Anterior cingulate cortex (tissue), 58 donors: ENCODE measurements at regions not wholly inside any gene's neighbourhood (a gene's known extent, or its start where the extent isn't known, plus 50 kb on each side); places are given as distances from the start of the nearest gene placed in this dataset.
"Not testable (repeated sequence)": the region's sequence is repeated elsewhere in the genome, so short reads cannot be mapped to it uniquely, and the experiment has no call there.

Experiments used
- DNase-seq, 58 donors: peaks; one replicate each; lab custom pipeline; 2025; lab: John Stamatoyannopoulos, UW

- DNase-seq: peak in 1 of 58 donors; percentile 19
These were observed 85.3 kb upstream of the ADRB2 start for GRCh38 chr5:148740966-148741742.

- DNase-seq: not testable (repeated sequence)
These were observed 84.6 kb upstream of the ADRB2 start for GRCh38 chr5:148741766-148742165.

GRCh38 chr5:148744380-148744779 is 82.0 kb upstream of the ADRB2 start:
- DNase-seq: not testable (repeated sequence)

- DNase-seq: no peak
These were observed 79.4 kb upstream of the ADRB2 start for GRCh38 chr5:148746826-148747535.

GRCh38 chr5:148747536-148747906 is 78.9 kb upstream of the ADRB2 start:
- DNase-seq: no peak

GRCh38 chr5:148748702-148749392 is 77.6 kb upstream of the ADRB2 start:
- DNase-seq: no peak

GRCh38 chr5:148750614-148751013 is 75.8 kb upstream of the ADRB2 start:
- no peak for DNase-seq

- DNase-seq: no peak
These were observed 75.4 kb upstream of the ADRB2 start for GRCh38 chr5:148751025-148751424.

- not testable (repeated sequence) for DNase-seq
These were observed 74.0 kb upstream of the ADRB2 start for GRCh38 chr5:148752375-148752774.

GRCh38 chr5:148759101-148759500 is 67.3 kb upstream of the ADRB2 start:
- no peak for DNase-seq

- DNase-seq: no peak
These were observed 65.3 kb upstream of the ADRB2 start for GRCh38 chr5:148760945-148761638.

GRCh38 chr5:148763996-148764395 is 62.4 kb upstream of the ADRB2 start:
- no peak for DNase-seq

GRCh38 chr5:148765061-148765460 is 61.4 kb upstream of the ADRB2 start:
- no peak for DNase-seq

GRCh38 chr5:148768806-148769415 is 57.5 kb upstream of the ADRB2 start:
- DNase-seq: no peak

GRCh38 chr5:148769941-148770340 is 56.5 kb upstream of the ADRB2 start:
- DNase-seq: no peak

- no peak for DNase-seq
These were observed 52.1 kb upstream of the ADRB2 start for GRCh38 chr5:148774313-148774712.

- DNase-seq: no peak
These were observed 50.1 kb upstream of the ADRB2 start for GRCh38 chr5:148776261-148776660.
